ENCODE measurements at regions not wholly inside any gene's neighbourhood (a gene's known extent, or its start where the extent isn't known, plus 50 kb on each side); places are given as distances from the start of the nearest gene placed in this dataset.

- TF ChIP-seq, protein P1, sequence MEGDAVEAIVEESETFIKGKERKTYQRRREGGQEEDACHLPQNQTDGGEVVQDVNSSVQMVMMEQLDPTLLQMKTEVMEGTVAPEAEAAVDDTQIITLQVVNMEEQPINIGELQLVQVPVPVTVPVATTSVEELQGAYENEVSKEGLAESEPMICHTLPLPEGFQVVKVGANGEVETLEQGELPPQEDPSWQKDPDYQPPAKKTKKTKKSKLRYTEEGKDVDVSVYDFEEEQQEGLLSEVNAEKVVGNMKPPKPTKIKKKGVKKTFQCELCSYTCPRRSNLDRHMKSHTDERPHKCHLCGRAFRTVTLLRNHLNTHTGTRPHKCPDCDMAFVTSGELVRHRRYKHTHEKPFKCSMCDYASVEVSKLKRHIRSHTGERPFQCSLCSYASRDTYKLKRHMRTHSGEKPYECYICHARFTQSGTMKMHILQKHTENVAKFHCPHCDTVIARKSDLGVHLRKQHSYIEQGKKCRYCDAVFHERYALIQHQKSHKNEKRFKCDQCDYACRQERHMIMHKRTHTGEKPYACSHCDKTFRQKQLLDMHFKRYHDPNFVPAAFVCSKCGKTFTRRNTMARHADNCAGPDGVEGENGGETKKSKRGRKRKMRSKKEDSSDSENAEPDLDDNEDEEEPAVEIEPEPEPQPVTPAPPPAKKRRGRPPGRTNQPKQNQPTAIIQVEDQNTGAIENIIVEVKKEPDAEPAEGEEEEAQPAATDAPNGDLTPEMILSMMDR (conservative IDR thresholded peaks at IDR 0.05; ENCODE audit: low read depth, low read length) = no peak
- Histone ChIP-seq H3K4me2 (no peak overlapping the region), H3K27ac (no peak overlapping the region), H3K36me3 (ENCODE audit: insufficient read depth) (no peaks in the 10 kb centered on the region), H3K9ac (no peak overlapping the region), H3K27me3 (ENCODE audit: insufficient read depth, low read depth) (no peaks in the 10 kb centered on the region), H4K20me1 (ENCODE audit: insufficient read depth) (no peaks in the 10 kb centered on the region), H3K4me1 (ENCODE audit: low read depth, poor library complexity, severe bottlenecking) (no peaks in the 10 kb centered on the region), H3K4me3 (IDR thresholded peaks at IDR 0.05; ENCODE audit: insufficient read depth, low read depth, low read length) (no peak overlapping the region), H2AFZ (ENCODE audit: low read depth) (no peak overlapping the region), H3K79me2 (ENCODE audit: insufficient read depth, low read depth) (no peaks in the 10 kb centered on the region)
Measured at GRCh38 chr18:40326985-40327384, 1628.0 kb upstream of the PIK3C3 start.

- H3K27ac ChIP-seq = no peak overlapping the region
- TF ChIP-seq, protein P1 (conservative IDR thresholded peaks at IDR 0.05; ENCODE audit: low read depth, low read length) = no peak
- H3K4me1 ChIP-seq (ENCODE audit: low read depth, poor library complexity, severe bottlenecking) = no peaks in the 10 kb centered on the region
- no peaks in the 10 kb centered on the region for H4K20me1 ChIP-seq (ENCODE audit: insufficient read depth)
- H3K27me3 ChIP-seq (ENCODE audit: insufficient read depth, low read depth) = no peaks in the 10 kb centered on the region
- H3K9ac ChIP-seq = no peak overlapping the region
- no peaks in the 10 kb centered on the region for H3K36me3 ChIP-seq (ENCODE audit: insufficient read depth)
- no peak overlapping the region for H3K4me2 ChIP-seq
- no peak overlapping the region for H2AFZ ChIP-seq (ENCODE audit: low read depth)
- no peak overlapping the region for H3K4me3 ChIP-seq (IDR thresholded peaks at IDR 0.05; ENCODE audit: insufficient read depth, low read depth, low read length)
- H3K79me2 ChIP-seq (ENCODE audit: insufficient read depth, low read depth) = no peaks in the 10 kb centered on the region
Measured at GRCh38 chr18:40325988-40326387, 1629.0 kb upstream of the PIK3C3 start.

DNA sequence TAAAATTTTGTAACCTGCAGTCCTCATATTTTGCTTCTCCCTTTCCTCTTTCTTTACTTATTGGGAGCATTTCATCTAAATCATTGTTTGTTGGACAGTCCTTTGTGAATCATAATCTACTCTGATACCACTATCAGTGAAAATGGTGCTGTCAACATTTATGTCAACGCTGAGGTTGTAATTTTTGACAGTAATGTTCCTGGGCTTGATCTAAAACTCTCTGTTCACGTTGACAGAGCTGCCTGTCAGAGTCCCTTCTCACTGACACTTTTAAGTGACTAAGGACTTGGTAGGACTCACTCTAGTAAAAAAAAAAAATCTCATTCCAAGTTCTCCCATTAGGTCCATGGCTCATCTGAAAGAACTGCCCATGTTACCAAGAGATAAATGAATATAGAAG is 1640.8 kb upstream of the PIK3C3 start:
- no peak overlapping the region for H3K27ac ChIP-seq
- H3K79me2 ChIP-seq (ENCODE audit: insufficient read depth, low read depth) = no peaks in the 10 kb centered on the region
- H3K36me3 ChIP-seq (ENCODE audit: insufficient read depth) = no peaks in the 10 kb centered on the region
- H3K4me3 ChIP-seq (IDR thresholded peaks at IDR 0.05; ENCODE audit: insufficient read depth, low read depth, low read length) = no peak overlapping the region
- TF ChIP-seq, protein P1 (conservative IDR thresholded peaks at IDR 0.05; ENCODE audit: low read depth, low read length) = no peak
- H3K4me1 ChIP-seq (ENCODE audit: low read depth, poor library complexity, severe bottlenecking) = no peaks in the 10 kb centered on the region
- no peak overlapping the region for H3K4me2 ChIP-seq
- H4K20me1 ChIP-seq (ENCODE audit: insufficient read depth) = no peaks in the 10 kb centered on the region
- H3K9ac ChIP-seq = no peak overlapping the region
- H2AFZ ChIP-seq (ENCODE audit: low read depth) = no peak overlapping the region
- H3K27me3 ChIP-seq (ENCODE audit: insufficient read depth, low read depth) = no peaks in the 10 kb centered on the region

DNA sequence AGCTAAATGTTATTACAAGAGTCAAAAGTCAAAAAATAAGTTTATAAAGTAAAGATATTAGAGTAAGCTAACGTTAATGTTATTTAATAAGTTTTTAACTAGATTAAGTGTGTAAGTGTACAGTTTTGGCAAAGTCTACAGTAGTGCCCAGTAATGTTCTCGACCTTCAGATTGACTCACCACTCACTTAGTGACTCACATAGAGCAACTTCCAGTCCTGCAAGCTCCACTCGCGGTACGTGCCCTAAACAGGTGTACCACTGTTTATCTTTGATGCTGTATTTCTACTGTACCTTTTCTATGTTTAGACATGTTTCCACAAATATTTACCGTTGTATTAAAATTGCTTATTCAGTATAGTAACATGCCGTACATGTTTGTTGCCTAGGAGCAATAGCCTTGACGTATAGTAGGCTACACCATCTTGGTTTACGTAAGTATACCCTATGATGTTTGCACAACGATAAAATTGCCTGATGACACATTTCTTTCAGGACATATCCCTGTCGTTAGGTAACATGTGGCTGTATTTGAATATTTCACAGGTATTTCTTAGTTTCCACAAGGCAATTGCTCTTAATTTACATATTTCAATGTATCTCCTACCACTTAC is 1641.9 kb upstream of the PIK3C3 start:
- no peak overlapping the region for H3K9ac ChIP-seq
- H2AFZ ChIP-seq (ENCODE audit: low read depth) = no peak overlapping the region
- H3K36me3 ChIP-seq (ENCODE audit: insufficient read depth) = no peaks in the 10 kb centered on the region
- H3K27ac ChIP-seq = no peak overlapping the region
- H3K4me2 ChIP-seq = no peak overlapping the region
- no peak overlapping the region for H3K4me3 ChIP-seq (IDR thresholded peaks at IDR 0.05; ENCODE audit: insufficient read depth, low read depth, low read length)
- no peaks in the 10 kb centered on the region for H4K20me1 ChIP-seq (ENCODE audit: insufficient read depth)
- H3K79me2 ChIP-seq (ENCODE audit: insufficient read depth, low read depth) = no peaks in the 10 kb centered on the region
- no peaks in the 10 kb centered on the region for H3K27me3 ChIP-seq (ENCODE audit: insufficient read depth, low read depth)
- H3K4me1 ChIP-seq (ENCODE audit: low read depth, poor library complexity, severe bottlenecking) = no peaks in the 10 kb centered on the region
- TF ChIP-seq, protein P1 (conservative IDR thresholded peaks at IDR 0.05; ENCODE audit: low read depth, low read length) = no peak
